ENCODE measurements at regions not wholly inside any gene's neighbourhood (a gene's known extent, or its start where the extent isn't known, plus 50 kb on each side); places are given as distances from the start of the nearest gene placed in this dataset.

- no peaks in the 10 kb centered on the region for H3K9me3 ChIP-seq (replicated peaks; ENCODE audit: insufficient read depth, low read length)
- no peaks in the 10 kb centered on the region for H3K9me2 ChIP-seq (replicated peaks; ENCODE audit: insufficient read depth, low read length)
- DNase-seq, result no peak
- H2AFZ ChIP-seq (ENCODE audit: low read length), result no peak overlapping the region
- H3F3A ChIP-seq (ENCODE audit: insufficient read depth, low read length), result no peaks in the 10 kb centered on the region
- H3K4me1 ChIP-seq (ENCODE audit: low read length), result no peaks in the 10 kb centered on the region
- H3K36me3 ChIP-seq (replicated peaks; ENCODE audit: insufficient read depth, low read length), result no peaks in the 10 kb centered on the region
- H3K79me2 ChIP-seq (ENCODE audit: low read length), result no peaks in the 10 kb centered on the region
- no peak overlapping the region for H3K4me3 ChIP-seq (ENCODE audit: low read length)
- no peak overlapping the region for H3K27ac ChIP-seq (ENCODE audit: low read length)
- H4K20me1 ChIP-seq (ENCODE audit: insufficient read depth, low read length), result no peaks in the 10 kb centered on the region
- H3K9ac ChIP-seq (ENCODE audit: low read length), result no peak overlapping the region
- H3K27me3 ChIP-seq (replicated peaks; ENCODE audit: insufficient read depth, low read length), result no peaks in the 10 kb centered on the region
- TF ChIP-seq, protein P1, sequence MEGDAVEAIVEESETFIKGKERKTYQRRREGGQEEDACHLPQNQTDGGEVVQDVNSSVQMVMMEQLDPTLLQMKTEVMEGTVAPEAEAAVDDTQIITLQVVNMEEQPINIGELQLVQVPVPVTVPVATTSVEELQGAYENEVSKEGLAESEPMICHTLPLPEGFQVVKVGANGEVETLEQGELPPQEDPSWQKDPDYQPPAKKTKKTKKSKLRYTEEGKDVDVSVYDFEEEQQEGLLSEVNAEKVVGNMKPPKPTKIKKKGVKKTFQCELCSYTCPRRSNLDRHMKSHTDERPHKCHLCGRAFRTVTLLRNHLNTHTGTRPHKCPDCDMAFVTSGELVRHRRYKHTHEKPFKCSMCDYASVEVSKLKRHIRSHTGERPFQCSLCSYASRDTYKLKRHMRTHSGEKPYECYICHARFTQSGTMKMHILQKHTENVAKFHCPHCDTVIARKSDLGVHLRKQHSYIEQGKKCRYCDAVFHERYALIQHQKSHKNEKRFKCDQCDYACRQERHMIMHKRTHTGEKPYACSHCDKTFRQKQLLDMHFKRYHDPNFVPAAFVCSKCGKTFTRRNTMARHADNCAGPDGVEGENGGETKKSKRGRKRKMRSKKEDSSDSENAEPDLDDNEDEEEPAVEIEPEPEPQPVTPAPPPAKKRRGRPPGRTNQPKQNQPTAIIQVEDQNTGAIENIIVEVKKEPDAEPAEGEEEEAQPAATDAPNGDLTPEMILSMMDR (IDR thresholded peaks at IDR 0.05; ENCODE audit: low read length), result no peak
- TF ChIP-seq EZH2 (optimal IDR thresholded peaks at IDR 0.05; ENCODE audit: low read depth, low read length), result no peak
- no peak for TF ChIP-seq EZH2phosphoT487 (IDR thresholded peaks at IDR 0.05; ENCODE audit: low read length)
- no peak overlapping the region for H3K4me2 ChIP-seq (ENCODE audit: low read depth, low read length)
Measured at GRCh38 chr20:10779911-10780310, 106.1 kb upstream of the JAG1 start.

DNA sequence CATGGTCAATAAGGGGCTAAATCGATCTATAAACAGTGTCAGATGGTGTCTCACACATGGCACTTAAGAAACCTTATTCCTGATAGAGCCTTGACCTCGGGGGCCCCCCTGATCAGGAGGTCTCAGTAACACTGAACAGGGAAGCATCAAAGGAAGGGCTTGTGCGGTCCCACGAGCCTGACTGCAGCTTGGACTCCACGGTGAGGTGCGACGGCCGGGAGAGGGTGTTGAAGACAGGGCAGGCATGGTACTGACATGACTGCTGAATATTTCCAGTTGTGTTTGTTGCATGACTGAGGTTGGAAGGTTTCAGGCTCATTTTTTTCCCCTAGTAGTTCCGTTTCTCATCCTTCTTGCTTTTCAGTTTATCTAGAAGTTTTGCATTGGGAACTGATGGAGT, 107.1 kb upstream of the JAG1 start:
- Histone ChIP-seq H3K9me3 (replicated peaks; ENCODE audit: insufficient read depth, low read length) (no peaks in the 10 kb centered on the region), H3K27me3 (replicated peaks; ENCODE audit: insufficient read depth, low read length) (no peaks in the 10 kb centered on the region), H3K36me3 (replicated peaks; ENCODE audit: insufficient read depth, low read length) (no peaks in the 10 kb centered on the region), H3K9ac (ENCODE audit: low read length) (no peak overlapping the region), H2AFZ (ENCODE audit: low read length) (no peak overlapping the region), H3K79me2 (ENCODE audit: low read length) (no peaks in the 10 kb centered on the region), H3K4me1 (ENCODE audit: low read length) (no peaks in the 10 kb centered on the region), H3K27ac (ENCODE audit: low read length) (no peak overlapping the region), H3K4me3 (ENCODE audit: low read length) (no peak overlapping the region), H4K20me1 (ENCODE audit: insufficient read depth, low read length) (no peaks in the 10 kb centered on the region), H3K4me2 (ENCODE audit: low read depth, low read length) (no peak overlapping the region), H3F3A (ENCODE audit: insufficient read depth, low read length) (no peaks in the 10 kb centered on the region), H3K9me2 (replicated peaks; ENCODE audit: insufficient read depth, low read length) (no peaks in the 10 kb centered on the region)
- TF ChIP-seq EZH2phosphoT487 (IDR thresholded peaks at IDR 0.05; ENCODE audit: low read length) (no peak), EZH2 (optimal IDR thresholded peaks at IDR 0.05; ENCODE audit: low read depth, low read length) (no peak)
- TF ChIP-seq, protein P1 (IDR thresholded peaks at IDR 0.05; ENCODE audit: low read length), result no peak
- DNase-seq, result no peak

DNA sequence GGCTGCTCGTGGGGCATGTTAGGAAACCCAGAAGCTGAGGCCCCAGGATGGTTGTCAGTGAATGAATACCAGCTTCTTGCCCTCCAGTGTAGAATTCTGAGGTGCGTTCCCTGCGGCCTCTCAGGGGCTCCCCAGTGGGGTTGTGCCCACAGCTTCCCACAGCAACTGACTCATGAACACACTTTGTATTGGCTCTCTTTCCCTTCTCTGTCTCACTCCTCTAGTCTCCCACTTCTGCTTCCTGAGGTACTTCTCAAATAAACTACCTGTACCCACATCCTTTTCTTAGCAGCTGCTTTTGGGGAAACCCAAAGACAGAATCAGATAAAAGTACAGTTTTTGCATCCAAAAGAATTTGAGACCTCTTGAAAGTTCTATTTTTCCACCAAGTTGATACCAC, 107.7 kb upstream of the JAG1 start:
- no peaks in the 10 kb centered on the region for H3K9me2 ChIP-seq (replicated peaks; ENCODE audit: insufficient read depth, low read length)
- H3K4me3 ChIP-seq (ENCODE audit: low read length), result no peak overlapping the region
- no peaks in the 10 kb centered on the region for H4K20me1 ChIP-seq (ENCODE audit: insufficient read depth, low read length)
- no peaks in the 10 kb centered on the region for H3K79me2 ChIP-seq (ENCODE audit: low read length)
- TF ChIP-seq, protein P1 (IDR thresholded peaks at IDR 0.05; ENCODE audit: low read length), result no peak
- TF ChIP-seq EZH2phosphoT487 (IDR thresholded peaks at IDR 0.05; ENCODE audit: low read length) (no peak), EZH2 (optimal IDR thresholded peaks at IDR 0.05; ENCODE audit: low read depth, low read length) (no peak)
- H3K27me3 ChIP-seq (replicated peaks; ENCODE audit: insufficient read depth, low read length), result no peaks in the 10 kb centered on the region
- no peak overlapping the region for H3K27ac ChIP-seq (ENCODE audit: low read length)
- no peaks in the 10 kb centered on the region for H3K9me3 ChIP-seq (replicated peaks; ENCODE audit: insufficient read depth, low read length)
- no peaks in the 10 kb centered on the region for H3F3A ChIP-seq (ENCODE audit: insufficient read depth, low read length)
- no peak overlapping the region for H2AFZ ChIP-seq (ENCODE audit: low read length)
- no peaks in the 10 kb centered on the region for H3K4me1 ChIP-seq (ENCODE audit: low read length)
- no peak for DNase-seq
- H3K9ac ChIP-seq (ENCODE audit: low read length), result no peak overlapping the region
- no peak overlapping the region for H3K4me2 ChIP-seq (ENCODE audit: low read depth, low read length)
- no peaks in the 10 kb centered on the region for H3K36me3 ChIP-seq (replicated peaks; ENCODE audit: insufficient read depth, low read length)
